ENCODE measurements at regions not wholly inside any gene's neighbourhood (a gene's known extent, or its start where the extent isn't known, plus 50 kb on each side); places are given as distances from the start of the nearest gene placed in this dataset.

DNA sequence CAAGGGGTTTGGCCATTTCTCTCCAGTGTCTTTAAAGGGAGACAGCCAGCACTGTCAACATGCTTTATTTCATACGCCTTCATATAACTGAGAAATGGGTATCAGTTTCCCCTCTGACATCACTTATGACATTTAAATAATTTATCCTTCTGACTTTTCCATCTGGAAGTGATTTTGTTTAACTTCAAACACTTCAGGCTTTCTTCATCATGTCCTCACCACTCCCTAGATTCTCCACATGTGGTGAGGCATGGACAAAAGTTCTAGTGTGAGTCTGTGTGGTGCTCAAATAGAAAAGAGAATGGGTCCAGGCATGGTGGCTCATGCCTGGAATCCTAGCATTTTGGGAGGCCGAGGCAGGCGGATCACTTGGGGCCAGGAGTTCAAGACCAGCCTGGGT is 158.6 kb downstream of the TXNL1 start:
- H4K5ac ChIP-seq (ENCODE audit: low read depth, low read length): no peak overlapping the region
- no TSS peak for BruUV-seq (replicated peaks)
- H2BK20ac ChIP-seq (ENCODE audit: low read depth, low read length): no peak overlapping the region
- no peak overlapping the region for H3K27ac ChIP-seq (ENCODE audit: insufficient read depth, low read length)
- H3K14ac ChIP-seq (replicated peaks; ENCODE audit: low read depth, low read length): no peak overlapping the region
- H3K4me1 ChIP-seq (ENCODE audit: control insufficient read depth, insufficient read depth, low read length): no peaks in the 10 kb centered on the region
- in situ Hi-C loops (cut with MboI; ENCODE audit: low sequenced_read_pairs) (no loop called here), intact Hi-C loops (cut with micrococcal nuclease) (no loop called here), dilution Hi-C loops (cut with HindIII; ENCODE audit: low sequenced_read_pairs, unreplicated experiment) (no loop called here)
- H3K9ac ChIP-seq (ENCODE audit: low read depth, low read length): no peak overlapping the region
- H2BK120ac ChIP-seq (ENCODE audit: low read depth, low read length): no peak overlapping the region
- H3K4me3 ChIP-seq (ENCODE audit: insufficient read depth, low read depth, low read length): no peak overlapping the region
- H2AK5ac ChIP-seq (ENCODE audit: low read depth, low read length): no peak overlapping the region
- no peak overlapping the region for H4K91ac ChIP-seq (ENCODE audit: insufficient read depth, low read depth, low read length)
- H3K4me2 ChIP-seq (ENCODE audit: low read depth, low read length): no peak overlapping the region
- H3K18ac ChIP-seq (ENCODE audit: low read depth, low read length): no peak overlapping the region
- peaks cover 2% of the 10 kb centered on the region; the same call in 1 of the 2 replicates for H3K27me3 ChIP-seq (ENCODE audit: control insufficient read depth, insufficient read depth, low read length)
- TF ChIP-seq RFX5 (IDR thresholded peaks at IDR 0.05; ENCODE audit: low read depth, low read length): no peak
- TF ChIP-seq RAD21 (IDR thresholded peaks at IDR 0.05; ENCODE audit: low read length): no peak
- TF ChIP-seq, protein P1, sequence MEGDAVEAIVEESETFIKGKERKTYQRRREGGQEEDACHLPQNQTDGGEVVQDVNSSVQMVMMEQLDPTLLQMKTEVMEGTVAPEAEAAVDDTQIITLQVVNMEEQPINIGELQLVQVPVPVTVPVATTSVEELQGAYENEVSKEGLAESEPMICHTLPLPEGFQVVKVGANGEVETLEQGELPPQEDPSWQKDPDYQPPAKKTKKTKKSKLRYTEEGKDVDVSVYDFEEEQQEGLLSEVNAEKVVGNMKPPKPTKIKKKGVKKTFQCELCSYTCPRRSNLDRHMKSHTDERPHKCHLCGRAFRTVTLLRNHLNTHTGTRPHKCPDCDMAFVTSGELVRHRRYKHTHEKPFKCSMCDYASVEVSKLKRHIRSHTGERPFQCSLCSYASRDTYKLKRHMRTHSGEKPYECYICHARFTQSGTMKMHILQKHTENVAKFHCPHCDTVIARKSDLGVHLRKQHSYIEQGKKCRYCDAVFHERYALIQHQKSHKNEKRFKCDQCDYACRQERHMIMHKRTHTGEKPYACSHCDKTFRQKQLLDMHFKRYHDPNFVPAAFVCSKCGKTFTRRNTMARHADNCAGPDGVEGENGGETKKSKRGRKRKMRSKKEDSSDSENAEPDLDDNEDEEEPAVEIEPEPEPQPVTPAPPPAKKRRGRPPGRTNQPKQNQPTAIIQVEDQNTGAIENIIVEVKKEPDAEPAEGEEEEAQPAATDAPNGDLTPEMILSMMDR (conservative IDR thresholded peaks at IDR 0.05; ENCODE audit: low read depth, low read length): no peak
- TF ChIP-seq CHD1 (IDR thresholded peaks at IDR 0.05; ENCODE audit: low read depth, low read length): no peak
- TF ChIP-seq, protein P2, sequence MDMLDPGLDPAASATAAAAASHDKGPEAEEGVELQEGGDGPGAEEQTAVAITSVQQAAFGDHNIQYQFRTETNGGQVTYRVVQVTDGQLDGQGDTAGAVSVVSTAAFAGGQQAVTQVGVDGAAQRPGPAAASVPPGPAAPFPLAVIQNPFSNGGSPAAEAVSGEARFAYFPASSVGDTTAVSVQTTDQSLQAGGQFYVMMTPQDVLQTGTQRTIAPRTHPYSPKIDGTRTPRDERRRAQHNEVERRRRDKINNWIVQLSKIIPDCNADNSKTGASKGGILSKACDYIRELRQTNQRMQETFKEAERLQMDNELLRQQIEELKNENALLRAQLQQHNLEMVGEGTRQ (IDR thresholded peaks at IDR 0.05; ENCODE audit: low read depth, low read length): no peak
- TF ChIP-seq NFE2L2 (IDR thresholded peaks at IDR 0.05; ENCODE audit: low read depth, low read length): no peak
- TF ChIP-seq FOS (IDR thresholded peaks at IDR 0.05; ENCODE audit: low read depth, low read length): no peak
- TF ChIP-seq, protein P3, sequence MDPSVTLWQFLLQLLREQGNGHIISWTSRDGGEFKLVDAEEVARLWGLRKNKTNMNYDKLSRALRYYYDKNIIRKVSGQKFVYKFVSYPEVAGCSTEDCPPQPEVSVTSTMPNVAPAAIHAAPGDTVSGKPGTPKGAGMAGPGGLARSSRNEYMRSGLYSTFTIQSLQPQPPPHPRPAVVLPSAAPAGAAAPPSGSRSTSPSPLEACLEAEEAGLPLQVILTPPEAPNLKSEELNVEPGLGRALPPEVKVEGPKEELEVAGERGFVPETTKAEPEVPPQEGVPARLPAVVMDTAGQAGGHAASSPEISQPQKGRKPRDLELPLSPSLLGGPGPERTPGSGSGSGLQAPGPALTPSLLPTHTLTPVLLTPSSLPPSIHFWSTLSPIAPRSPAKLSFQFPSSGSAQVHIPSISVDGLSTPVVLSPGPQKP (IDR thresholded peaks at IDR 0.05; ENCODE audit: borderline replicate concordance, low read depth, low read length): no peak
- TF ChIP-seq RCOR1 (IDR thresholded peaks at IDR 0.05; ENCODE audit: insufficient replicate concordance, low read length): no peak
- TF ChIP-seq MAZ (IDR thresholded peaks at IDR 0.05; ENCODE audit: borderline replicate concordance, low read depth, low read length): no peak
- no peak for TF ChIP-seq MXI1 (IDR thresholded peaks at IDR 0.05; ENCODE audit: borderline replicate concordance, low read depth, low read length)
- TF ChIP-seq CEBPB (IDR thresholded peaks at IDR 0.05; ENCODE audit: low read depth, low read length): no peak
- TF ChIP-seq POLR2A (IDR thresholded peaks at IDR 0.05; ENCODE audit: low read depth, low read length): no peak
- no peak for TF ChIP-seq MAFK (IDR thresholded peaks at IDR 0.05; ENCODE audit: low read depth, low read length)
- no peak for DNase-seq
- no CpG with 5 or more reads among the region's 3 CpGs for WGBS, 2 experiments (ENCODE audit: extremely low coverage in 2 of 2, insufficient read length in 1 of 2)
- H3K36me3 ChIP-seq (ENCODE audit: control insufficient read depth, insufficient read depth, low read length): no peaks in the 10 kb centered on the region
- no peak overlapping the region for H3K4ac ChIP-seq (ENCODE audit: low read depth, low read length)
- H3K23ac ChIP-seq (ENCODE audit: low read depth, low read length): no peak overlapping the region
- no peak overlapping the region for H2BK5ac ChIP-seq (ENCODE audit: low read depth, low read length, poor library complexity, severe bottlenecking)
- no peak overlapping the region for H2AFZ ChIP-seq (replicated peaks; ENCODE audit: low read length, poor library complexity)
- no peaks in the 10 kb centered on the region for H3K79me1 ChIP-seq (ENCODE audit: low read depth in 1 of 2, low read length in 2 of 2)
- no peak overlapping the region for H4K8ac ChIP-seq (ENCODE audit: low read depth in 2 of 2, low read length in 2 of 2)
- no peak overlapping the region for H3K56ac ChIP-seq (ENCODE audit: extremely low read depth, insufficient read depth, low read length)
- H3K9me3 ChIP-seq (ENCODE audit: control insufficient read depth, insufficient read depth, low read length): no peaks in the 10 kb centered on the region
- H4K20me1 ChIP-seq (ENCODE audit: insufficient read depth, low read length): no peaks in the 10 kb centered on the region
- ChIA-PET POLR2A (ENCODE audit: unreplicated experiment) (no interaction called here), CTCF (no interaction called here)
- H3K9me1 ChIP-seq (ENCODE audit: insufficient read depth, low read length): no peaks in the 10 kb centered on the region
- H2AK9ac ChIP-seq (replicated peaks; ENCODE audit: low read depth, low read length, poor library complexity): no peak overlapping the region
- no peak overlapping the region for H2BK15ac ChIP-seq (ENCODE audit: low read depth, low read length)
- no peak for ATAC-seq (ENCODE audit: low read depth)

Measured in IMR-90 (cell line).